Stimulated activated CD8-positive, alpha-beta memory T cell treated with anti-CD3 and anti-CD28 coated beads, Interleukin-15, amount 100 ng/mL, for 4 hours (primary cell): ENCODE measurements at regions not wholly inside any gene's neighbourhood (a gene's known extent, or its start where the extent isn't known, plus 50 kb on each side); places are given as distances from the start of the nearest gene placed in this dataset.
"Not testable (repeated sequence)": the region's sequence is repeated elsewhere in the genome, so short reads cannot be mapped to it uniquely, and the experiment has no call there.

Source experiments
- DNase-seq, 2 donors: peaks; one replicate each; pipeline ENCODE4 v3.0.0-alpha.2; 2020; ENCODE audit warnings: low read depth in 2 of 2

GRCh38 chr17:51387986-51388385 is 127.6 kb downstream of the UTP18 start:
- DNase-seq = no peak

GRCh38 chr17:51389875-51390274 is 129.5 kb downstream of the UTP18 start:
- no peak for DNase-seq

- DNase-seq = no peak
Measured at GRCh38 chr17:51391982-51392654, 131.8 kb downstream of the UTP18 start.

- no peak for DNase-seq
Measured at GRCh38 chr17:51395621-51396020, 135.3 kb downstream of the UTP18 start.

- DNase-seq = no peak
Measured at GRCh38 chr17:51397361-51398127, 137.2 kb downstream of the UTP18 start.

- DNase-seq = no peak
Measured at GRCh38 chr17:51398128-51398525, 137.8 kb downstream of the UTP18 start.

- no peak for DNase-seq
Measured at GRCh38 chr17:51398687-51399086, 138.3 kb downstream of the UTP18 start.

GRCh38 chr17:51401279-51401678 is 140.9 kb downstream of the UTP18 start:
- no peak for DNase-seq

- no peak for DNase-seq
Measured at GRCh38 chr17:51402899-51403298, 142.6 kb downstream of the UTP18 start.

GRCh38 chr17:51407576-51407975 is 147.2 kb downstream of the UTP18 start:
- DNase-seq = no peak

GRCh38 chr17:51419476-51419875 is 159.1 kb downstream of the UTP18 start:
- no peak for DNase-seq

- no peak for DNase-seq
Measured at GRCh38 chr17:51421525-51421924, 161.2 kb downstream of the UTP18 start.

- DNase-seq = no peak
Measured at GRCh38 chr17:51422634-51423033, 162.3 kb downstream of the UTP18 start.

- DNase-seq = no peak
Measured at GRCh38 chr17:51423421-51424160, 163.2 kb downstream of the UTP18 start.

- no peak for DNase-seq
Measured at GRCh38 chr17:51425773-51426172, 165.4 kb downstream of the UTP18 start.

GRCh38 chr17:51427323-51427811 is 167.0 kb downstream of the UTP18 start:
- DNase-seq = no peak

GRCh38 chr17:51427856-51428255 is 167.5 kb downstream of the UTP18 start:
- peak in 1 of 2 donors; percentile 46 for DNase-seq

- no peak for DNase-seq
Measured at GRCh38 chr17:51428668-51429495, 168.5 kb downstream of the UTP18 start.

- not testable (repeated sequence) for DNase-seq
Measured at GRCh38 chr17:51429938-51430337, 169.6 kb downstream of the UTP18 start.

GRCh38 chr17:51430591-51430990 is 170.2 kb downstream of the UTP18 start:
- DNase-seq = no peak

- DNase-seq = no peak
Measured at GRCh38 chr17:51434434-51435170, 174.3 kb downstream of the UTP18 start.
